ENCODE measurements at regions not wholly inside any gene's neighbourhood (a gene's known extent, or its start where the extent isn't known, plus 50 kb on each side); places are given as distances from the start of the nearest gene placed in this dataset.

DNA sequence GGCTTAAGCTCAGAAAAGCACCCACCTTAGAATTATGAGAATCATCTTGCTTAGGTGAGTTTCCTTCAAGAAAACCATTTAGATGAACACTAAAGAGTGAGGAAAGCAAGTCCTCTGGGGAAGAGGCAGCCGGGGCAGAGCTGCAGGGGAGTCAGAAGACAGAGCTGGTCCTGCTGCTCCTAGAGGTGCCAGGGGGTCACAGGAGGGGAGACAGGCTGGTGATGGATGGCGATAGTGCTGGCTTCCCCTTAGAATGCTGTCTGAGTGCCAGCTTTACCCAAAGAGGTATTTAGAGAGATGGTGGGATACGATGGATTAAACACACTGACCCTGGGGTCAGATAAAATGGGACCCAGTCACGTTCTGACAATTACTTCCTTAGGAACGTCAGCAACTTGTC is 269.4 kb downstream of the TDRD15 start:
- no peak for DNase-seq

DNA sequence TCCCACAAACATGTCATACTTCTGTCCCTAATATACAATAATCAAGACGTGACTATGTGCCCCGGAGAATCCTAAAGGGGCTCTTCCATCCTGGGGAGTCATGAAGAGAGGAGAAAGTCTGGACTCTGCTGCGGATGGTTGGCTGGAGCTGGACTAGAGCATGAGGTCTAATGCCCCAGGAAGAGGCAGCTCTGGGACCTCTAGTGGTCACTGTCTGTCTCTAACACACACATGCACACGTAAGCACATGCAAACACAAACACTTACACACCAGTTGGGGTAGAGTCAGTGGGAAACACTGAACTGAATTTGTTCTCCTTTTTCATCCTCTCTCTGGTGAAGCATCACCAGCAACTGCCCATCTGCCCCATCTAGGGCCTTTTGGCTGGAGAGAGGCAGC is 271.6 kb downstream of the TDRD15 start:
- DNase-seq: no peak

DNA sequence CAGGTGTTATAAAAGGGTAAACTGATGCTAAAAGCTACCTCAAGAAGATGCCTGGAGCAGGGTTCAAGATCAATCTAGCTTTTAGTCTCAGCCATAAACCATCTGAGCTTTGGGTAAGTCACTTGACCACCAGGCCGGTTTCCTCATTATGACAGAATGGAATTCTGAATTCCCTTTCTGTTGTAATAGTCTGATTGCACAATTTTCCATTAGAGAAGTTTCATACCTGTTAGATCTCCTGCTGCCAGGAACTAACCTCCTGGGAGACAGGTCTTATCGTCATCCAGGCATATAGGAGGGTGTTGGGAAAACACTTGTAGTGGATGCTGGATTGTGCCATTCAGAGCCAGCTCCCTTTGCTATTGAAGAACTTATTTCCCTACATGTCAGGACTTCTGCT is 272.5 kb downstream of the TDRD15 start:
- DNase-seq: no peak

DNA sequence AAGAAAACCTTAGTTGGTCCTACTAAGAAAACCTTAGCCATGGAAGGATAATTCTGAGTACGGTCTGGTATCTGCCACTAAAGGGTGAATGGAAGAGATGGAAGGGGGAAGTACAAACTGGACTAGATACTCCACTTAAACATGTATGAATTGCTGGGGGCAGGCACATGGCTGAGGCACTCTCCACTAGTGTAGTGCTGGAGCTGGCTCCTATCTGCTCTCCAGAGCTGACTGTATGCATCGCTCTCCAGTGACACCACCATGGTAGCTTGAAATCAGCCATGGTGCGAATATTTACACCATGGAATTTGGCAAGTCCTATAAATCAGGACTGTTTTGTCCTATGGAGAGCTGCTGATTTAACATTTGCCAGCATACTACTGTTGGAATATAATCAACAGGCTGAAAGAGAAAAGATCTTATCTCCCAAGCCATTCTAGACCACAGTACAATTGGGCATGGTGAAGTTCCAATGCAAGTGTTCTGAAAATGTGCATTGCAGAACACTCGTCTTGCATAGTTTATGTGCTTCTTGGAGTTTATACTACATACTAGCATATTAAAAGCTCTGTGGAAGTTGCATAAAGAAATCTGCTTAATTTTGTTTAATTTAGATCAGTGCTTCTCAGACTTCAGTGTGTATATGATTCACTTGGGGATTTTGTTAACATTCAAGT is 277.4 kb downstream of the TDRD15 start:
- DNase-seq: no peak

DNA sequence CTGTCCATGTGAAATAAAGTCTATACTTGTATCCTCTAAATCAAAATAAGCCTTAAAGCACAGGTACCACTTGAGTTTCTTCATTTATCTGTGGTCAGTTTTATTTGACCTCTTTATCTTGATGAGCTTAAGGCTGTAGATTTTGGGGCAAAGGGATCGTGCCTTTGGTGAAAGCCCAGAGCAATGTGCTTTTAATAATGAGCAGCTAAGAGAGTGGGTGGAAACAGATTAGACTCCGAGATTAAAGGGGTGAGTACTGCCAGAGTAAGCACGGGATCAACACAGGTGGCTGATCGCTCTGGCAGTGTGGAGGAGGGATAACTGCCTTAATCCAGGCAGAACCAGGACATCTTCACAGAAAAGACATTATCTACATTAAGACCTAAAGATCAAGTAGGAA is 280.4 kb downstream of the TDRD15 start:
- DNase-seq: no peak

DNA sequence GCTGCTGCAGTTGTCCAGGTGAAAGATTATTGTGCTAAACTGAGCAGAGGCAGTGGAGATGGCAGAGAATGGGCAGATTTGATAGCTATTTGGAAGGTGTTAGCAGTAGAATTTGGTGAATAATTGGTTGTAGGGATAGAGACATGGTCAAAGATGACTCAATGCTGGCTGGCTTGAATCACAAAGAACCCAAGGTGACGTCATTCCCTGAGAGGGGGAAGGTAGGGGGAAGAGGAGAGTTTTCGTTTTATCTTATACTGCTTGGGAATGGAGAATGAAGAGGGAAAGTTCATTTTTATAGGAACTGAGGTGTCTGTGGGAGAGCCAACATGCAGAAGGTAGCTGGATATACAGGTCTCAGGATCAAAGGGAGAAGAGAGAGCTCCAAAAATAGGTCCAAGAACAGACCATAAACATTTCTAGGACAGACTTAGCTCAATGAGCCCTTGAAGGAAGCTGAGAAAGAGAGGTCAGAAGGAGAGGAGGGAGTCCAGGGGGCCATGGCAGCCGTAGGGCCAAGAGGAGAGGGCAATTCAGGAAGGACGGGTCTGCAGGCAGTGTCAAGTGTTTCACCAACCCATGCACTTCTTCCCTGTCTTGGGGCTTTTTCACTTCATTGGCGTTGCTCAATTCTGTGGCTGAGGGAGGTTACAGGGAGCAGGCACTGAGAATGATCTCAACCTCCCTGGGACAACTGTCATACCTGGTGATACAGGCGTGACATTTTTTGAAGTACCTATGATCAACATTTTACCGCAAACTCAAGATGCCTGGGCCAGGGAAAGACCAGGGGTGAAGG is 281.3 kb downstream of the TDRD15 start:
- no peak for DNase-seq

DNA sequence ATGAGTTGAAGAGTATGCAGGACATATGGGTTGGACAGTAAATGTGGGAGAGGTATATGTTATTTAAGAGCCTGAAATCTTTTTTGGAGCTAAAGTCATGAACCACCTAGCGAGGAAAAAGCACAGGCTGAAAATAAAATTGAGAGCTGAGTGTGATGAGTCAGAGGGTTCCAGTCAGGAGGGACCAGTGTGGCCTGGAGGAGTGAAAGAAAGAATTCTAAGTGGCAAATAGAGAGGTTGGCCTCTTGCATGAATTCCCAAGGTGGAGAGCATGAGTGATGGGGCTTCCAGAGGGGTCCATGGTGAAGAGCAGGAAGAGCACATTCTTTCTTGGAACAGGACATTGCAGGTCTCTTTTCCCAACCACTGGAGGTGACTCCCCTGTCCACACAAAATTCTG is 282.6 kb downstream of the TDRD15 start:
- no peak for DNase-seq

DNA sequence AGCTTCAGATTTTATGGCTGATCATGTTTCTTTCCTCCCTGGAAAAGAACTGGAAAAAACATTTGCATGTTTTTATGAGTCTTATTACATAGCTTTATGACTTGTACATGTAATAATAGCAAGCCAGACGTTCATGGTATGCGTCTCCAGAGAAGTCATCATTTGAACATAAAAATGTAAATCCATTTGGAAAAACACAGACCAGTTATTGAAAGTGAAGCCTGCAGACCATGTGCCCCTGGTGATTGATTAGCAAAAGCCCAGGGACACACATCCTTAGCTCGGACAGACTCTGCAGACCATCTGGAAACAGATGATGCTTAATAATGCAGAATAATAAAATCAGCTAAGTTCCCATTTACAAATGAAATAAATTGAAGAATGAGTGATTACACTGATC is 283.1 kb downstream of the TDRD15 start:
- no peak for DNase-seq

DNA sequence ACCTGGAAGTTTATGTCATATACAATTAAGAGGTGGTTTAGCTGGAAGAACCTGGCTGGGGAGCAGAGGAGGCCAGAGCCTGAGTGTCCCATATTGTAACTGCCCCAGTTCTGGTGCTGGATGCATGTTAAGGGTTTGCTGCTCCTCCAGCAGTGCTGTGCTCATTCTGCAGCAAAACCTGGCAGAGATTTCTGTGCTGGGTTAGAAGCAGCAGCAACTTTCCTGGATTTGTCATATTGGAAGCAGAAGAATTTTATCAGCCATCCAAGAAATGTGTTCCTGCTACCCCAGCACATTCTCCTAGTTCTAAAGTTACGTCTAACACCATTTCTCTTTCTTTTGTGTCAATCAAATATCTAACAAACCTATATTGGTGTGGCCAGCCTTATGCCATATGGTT is 284.1 kb downstream of the TDRD15 start:
- DNase-seq: no peak

DNA sequence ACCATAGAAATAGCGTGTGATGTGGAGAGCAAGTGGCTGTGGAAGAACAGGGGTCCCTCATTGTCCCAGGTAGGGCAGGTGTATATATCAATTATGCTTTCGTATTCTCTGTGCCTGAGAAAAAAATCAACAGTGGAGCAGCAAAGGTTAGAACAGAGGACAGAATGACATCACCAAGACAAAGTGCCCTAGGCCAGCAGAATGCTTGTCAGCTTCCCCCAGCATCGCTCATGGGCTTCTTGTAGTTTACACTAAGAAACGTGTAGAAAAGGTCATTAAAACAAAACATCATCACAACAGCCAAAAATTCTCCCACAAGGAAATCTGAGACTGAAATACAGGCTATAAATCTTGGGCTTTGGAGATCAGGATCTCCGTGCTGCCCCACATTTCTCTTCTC is 288.0 kb downstream of the TDRD15 start:
- no peak for DNase-seq

DNA sequence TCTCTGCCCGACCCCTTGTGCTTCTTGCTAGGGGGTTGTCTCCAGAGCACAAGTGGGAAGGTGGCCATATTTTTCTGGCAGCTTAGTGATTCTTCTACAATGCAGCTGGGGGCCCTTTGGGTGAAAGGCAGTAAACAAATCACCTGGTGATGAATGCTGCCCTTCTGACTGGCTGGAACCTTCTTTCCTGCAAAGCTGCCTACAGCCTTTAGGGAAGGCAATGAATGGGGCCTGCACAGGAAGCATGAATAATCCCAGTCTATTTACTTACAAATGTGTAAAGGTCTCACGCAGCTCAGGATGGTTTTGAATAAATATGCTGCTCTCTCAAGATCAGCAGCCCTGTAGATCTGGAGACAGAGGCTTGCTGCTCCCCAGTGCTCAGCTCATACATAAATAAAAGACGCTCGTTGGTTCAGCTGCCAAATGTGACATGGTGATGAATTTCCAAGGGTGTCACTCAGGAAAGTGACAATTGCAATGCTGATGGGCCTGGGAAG is 289.2 kb downstream of the TDRD15 start:
- DNase-seq: no peak

DNA sequence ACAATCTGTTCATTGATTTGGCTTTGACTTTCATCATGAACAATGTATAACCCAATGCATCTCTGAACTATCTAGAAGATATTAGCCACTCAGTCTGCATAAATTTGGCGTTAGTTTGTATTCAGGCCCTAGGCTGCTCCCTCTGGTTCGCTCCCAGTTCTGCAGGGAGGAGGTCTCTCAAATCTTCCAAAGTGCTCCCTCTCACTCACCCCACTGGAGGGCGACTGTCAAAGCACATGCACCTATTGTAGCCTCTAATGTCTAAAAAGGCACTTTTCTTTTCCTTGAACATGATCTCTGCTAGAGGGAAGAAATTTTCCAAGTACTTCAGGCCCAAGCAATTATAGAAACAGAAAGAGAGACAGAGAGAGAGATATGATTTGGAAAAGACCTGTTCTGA is 291.5 kb downstream of the TDRD15 start:
- DNase-seq: no peak

DNA sequence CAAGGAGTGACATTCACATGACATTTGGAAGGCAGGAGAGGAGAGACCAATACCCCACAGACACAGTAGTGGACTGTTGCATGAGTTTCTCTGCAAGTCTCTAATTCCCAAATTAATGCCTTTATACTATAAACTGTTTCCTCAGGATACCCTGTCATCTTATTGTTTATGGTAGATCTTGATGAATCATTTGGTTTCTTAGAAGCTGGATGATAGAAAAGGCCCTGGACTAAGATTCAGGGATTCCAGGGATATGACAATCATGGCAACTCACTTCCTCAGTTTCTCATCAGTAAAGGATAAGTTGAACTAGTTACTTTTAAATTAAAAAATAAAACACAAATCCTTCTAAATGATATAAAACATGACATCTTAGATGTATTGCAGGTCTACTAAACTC is 292.5 kb downstream of the TDRD15 start:
- DNase-seq: no peak

DNA sequence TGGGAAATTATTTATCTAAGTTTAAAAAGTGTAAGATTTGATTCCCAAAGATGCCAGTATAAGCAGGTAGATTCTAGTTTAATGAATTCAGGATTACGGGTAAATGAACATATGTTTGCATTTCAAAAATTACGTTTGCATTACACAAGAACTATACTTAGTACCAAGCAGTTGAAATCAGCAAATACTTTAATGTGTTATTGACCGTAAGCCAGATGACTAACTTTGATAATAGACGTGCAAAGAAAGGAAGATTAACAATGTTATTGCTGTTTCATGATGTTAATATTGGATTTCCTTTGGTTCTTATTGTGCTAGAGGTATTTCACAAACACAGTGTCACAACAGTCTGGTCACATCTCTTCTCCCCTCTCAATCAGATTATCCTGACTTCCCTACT is 294.7 kb downstream of the TDRD15 start:
- DNase-seq: no peak

DNA sequence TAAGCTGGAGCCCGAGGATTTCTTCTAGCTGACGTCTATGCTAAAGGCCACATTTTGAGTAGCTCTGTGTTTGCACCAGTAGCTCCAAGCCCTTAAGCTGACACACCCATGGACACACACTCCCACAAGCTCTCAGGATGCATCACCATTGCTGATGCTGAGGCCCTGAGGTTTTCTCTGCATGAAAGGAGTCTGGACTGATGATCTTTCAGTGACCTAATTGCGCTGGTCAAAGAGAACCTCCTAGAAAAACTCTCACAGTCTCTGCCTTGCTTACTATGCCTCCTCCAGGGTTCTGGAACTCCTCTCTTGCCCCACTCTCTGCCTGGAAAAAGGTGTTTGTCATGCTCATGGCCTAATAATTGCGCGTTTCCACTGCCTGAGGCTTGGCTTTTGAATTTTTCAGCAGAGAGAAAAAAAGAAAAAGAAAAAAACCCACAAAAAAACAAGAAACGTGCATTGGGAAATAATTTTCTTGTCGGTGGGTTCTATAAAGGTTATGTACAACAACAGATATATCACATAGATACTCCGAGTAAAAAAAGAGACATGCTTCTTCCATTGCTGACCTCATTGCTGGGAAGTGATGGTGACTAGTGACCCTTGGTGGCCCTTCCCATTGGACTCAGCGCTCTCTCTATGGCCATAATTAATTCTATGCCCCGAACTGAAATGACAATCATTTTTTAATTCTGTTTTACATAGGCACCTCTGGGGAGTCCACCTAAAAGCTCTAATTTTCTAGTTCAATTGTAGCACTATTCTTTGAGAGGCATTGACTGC is 297.0 kb downstream of the TDRD15 start:
- DNase-seq: no peak

DNA sequence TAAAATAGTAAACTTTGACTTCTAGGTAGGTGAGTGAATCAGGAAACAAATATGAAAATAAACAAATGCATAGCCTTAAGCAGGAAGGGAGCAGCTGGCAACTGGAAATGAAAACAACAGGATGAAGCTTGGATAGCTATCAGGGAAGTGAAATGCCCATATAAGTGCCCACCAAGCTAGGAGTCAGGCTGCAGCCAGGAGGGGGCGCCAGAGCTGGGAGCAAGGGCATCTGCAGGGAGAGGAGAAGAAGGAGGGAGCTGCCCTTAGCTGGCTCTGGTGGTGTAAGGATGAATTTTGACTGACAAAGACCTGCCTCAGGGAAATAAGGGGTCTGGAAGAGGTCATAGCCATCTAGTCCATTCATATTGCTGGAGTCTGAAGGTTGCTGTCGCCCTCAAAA is 298.3 kb downstream of the TDRD15 start:
- no peak for DNase-seq

DNA sequence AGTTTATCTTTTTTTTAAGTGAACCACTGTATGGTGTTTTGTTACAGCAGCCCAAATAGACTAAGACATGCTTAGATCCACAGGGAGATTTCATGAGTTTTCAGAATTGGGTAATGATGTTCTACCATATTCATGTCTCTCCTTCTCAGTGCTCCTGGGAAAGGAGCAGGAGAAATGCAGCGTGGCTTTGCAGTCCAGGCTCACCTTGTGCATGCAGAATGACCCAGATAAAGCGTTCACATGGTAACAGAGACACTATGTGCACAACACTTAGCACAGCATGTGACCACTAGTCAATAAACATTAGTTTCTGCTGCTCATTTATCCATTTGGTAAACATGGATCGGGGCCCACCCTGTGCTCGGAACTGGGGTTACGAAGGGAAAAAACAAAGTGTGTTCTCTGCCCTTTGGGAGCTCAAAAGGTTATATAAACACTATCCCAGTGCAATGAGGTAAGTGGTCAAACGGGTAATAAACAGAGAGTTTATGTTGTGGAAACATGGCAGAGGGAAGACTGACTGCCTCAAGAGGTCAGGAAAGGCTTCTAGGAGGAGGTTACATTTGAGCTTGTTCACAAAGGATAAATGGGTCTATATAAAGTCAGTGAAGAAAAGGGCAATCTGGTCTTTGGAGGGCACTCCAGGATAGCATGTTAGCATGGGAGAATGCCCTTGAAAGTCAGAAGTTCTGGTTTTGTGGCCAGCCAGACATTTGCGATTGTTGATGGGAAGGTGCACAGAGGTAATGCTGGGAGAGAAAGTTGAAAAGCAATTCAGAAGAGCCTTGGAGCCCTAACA is 299.2 kb downstream of the TDRD15 start:
- DNase-seq: no peak

DNA sequence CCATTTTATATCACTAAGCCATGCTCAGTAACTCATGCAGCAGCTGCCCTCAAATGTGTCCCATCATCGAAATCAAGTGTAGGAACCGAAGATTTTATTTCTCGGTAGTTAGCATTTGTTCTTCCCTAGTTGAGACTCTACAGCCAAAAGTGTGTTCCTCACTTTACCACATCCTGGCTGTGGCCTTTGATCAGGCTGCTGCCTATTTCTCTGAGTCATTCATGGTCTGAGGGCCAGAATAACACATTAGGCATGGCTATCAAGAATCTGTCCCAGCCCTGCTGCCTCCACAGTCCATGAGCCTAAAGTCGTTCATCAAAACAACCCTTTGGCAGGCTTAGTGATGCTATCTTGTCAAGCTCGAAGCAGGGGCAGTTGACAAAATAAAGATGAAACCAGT is 300.1 kb downstream of the TDRD15 start:
- DNase-seq: no peak

DNA sequence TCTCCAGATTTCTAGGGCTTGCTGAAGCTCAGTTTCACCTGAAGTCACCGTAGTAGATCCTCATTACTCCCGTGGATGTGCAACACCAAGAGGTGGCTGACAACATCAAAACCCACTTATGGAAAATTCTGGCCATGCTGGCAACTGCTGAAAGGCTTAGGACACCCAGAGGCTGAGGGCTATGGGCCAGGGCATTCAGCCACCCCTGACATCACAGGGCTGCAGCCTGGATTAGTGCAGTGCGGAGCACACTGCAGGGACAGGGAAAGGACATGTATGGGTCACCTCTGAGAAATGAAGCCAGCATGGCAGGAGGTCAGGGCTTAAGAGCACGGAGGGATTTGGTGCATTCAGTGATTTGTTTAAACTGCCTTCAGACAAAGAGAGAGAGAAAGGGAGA is 300.6 kb downstream of the TDRD15 start:
- DNase-seq: no peak

DNA sequence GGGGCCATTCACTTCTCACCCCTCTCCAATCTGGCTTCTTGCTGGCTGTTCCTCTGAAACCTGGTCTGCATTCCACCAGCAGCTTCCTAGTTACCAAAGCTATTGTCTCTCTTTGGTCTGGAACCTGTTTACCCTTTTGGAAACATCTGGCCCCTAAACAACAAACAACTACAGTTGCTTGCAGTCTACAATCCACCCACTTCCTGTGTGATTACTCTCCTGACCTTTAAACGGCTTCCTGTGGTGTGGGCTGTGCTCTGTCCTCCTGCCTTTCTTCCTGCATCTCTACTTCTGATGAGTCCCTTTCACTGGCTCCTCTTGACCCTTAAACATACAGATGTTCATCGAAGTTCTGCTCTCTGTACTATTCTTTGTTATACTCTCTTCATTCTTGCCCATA is 303.8 kb downstream of the TDRD15 start:
- no peak for DNase-seq

DNA sequence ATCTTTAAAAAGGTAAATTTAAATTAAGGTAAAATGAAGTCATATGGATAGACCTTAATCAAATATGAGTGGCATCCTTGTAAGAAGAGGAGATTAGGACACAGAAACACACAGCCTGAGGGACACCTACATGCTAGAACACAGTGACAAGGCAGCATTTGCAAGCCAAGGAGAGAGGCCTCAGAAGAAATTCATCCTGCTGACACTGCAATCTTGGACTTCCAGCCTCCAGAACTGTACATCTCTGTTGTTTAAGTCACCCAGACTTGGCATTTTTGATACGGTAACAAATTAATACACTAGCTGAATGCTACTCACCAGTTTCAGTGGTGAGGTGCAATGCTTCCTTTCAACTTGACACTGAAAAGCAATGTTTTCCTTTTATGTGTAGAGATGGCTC is 305.0 kb downstream of the TDRD15 start:
- DNase-seq: no peak

DNA sequence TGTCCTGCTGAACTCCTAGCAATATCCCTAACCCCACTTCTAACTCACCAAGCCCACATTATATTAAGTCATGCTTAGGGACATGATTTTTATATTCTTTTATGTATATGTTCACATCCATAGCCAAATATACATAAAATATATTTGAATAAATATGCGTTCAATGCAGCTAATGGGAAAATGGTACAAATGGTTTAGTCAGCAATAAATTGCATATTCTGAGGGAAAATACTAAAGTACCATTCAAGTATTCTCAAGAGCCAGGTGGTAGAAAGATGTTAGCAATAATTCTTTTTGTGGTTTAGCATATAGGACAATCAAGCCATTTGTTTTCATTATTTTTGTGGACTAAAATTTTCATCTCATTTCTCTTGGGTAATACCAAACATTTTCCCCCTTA is 306.0 kb downstream of the TDRD15 start:
- no peak for DNase-seq
